GM18519 (cell line): ENCODE measurements at regions not wholly inside any gene's neighbourhood (a gene's known extent, or its start where the extent isn't known, plus 50 kb on each side); places are given as distances from the start of the nearest gene placed in this dataset.
"Not testable (repeated sequence)": the region's sequence is repeated elsewhere in the genome, so short reads cannot be mapped to it uniquely, and the experiment has no call there.

ENCODE experiments used
- ATAC-seq: cut with Tn5 transposase; IDR thresholded peaks from one replicate; pipeline ENCODE4 v1.9.1; 2021; ENCODE audit warnings: mild to moderate bottlenecking, moderate library complexity; ENCODE audit not compliant: unreplicated experiment, low FRiP score

DNA sequence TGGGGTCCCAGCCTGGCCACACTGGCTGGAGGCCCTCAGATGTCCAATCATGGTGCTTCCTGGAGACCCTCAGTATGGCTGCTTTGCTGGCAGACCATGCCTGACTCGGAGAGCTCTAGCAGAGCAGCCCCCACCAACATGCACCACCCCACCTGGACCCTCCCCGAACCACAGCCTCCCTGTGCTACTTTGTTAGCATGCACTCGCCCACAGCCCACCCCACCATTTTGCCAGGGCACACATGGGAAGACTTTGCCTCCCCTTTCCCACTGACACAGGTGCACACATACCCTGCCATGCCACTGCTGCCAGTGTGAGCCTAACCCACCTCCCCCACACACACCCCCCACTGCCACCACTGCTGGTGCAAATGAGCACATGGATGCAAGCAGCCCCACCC lies 497.5 kb upstream of the PBX1 start:
- no peak for ATAC-seq

DNA sequence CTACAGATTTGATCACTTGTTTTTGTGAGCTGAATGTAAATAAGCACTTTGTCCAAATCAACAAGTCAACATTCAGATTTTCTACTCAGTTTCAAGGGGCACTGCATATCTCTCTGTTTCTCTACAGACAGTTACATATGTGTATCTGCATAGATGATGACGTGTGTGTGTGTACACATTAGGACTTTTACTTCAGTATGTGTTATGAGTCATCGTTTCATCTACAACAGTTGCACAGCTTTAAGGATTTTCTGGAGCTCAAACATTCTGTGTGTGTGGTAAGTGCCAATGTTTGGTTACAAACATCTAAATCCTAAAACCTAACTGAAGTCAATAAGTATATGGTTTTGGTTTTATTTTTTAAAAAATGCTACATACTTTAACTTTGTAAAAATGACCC lies 494.5 kb upstream of the PBX1 start:
- ATAC-seq: no peak

DNA sequence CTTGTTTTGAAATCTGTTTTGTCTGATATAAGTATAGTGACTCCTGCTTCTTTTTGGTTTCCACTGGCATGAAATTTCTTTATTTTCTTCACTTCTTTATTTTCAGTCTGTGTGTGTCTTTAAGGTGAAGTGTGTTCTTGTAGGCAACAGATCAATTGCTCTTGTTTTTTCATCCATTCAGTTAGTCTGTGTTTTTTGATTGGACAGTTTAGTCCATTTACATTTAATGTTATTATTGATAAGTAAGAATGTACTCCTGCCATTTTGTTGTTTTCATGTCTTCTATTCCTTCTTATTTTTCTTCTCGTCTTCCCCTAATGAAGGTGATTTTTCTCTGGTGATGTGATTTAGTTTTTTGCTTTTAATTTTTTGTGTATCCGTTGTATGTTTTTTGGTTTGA lies 487.7 kb upstream of the PBX1 start:
- ATAC-seq: no peak

DNA sequence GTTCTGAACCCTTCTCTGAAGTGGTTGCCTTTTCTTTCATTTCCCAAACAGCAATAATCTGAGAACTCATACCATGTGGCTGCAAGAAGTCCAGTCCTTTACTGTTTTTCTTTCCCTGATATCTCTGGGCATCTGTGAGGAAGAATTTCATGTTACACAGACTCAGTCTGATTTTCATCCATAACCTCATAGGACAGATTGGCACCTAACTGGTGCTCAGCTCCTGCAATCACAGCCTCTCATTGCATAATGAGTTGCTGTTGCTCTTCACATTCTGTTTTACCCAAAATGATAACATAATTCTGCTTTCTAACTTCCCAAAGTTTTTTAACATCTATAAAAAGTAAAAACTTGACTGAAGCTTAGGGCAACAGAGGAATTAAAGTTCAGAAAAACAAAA lies 472.2 kb upstream of the PBX1 start:
- ATAC-seq: no peak

DNA sequence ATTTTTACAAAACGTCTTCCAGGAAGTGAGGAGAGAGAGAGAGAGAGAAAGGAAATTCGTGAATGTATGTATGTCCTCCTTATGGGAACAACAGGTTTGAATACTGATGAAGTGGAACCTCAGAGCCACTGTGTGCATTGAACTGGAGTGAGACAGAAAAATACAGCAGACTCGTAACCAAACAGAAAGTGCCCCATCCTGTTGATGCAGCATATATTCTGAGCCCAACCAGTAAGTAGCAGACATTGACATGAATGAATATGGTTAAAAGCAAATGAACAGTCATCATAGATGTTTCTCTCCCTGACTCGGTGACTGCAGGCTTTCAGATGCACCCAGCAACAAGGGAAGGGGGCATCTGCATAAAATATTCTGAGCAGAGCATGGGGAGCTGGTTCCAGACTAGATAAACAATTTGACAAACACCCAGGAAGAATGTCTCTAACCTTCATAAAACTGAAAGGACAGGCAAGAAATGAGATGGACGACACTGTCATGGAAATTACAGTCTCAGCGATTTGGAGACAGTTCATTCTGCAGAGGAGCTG lies 471.0 kb upstream of the PBX1 start:
- ATAC-seq: no peak

DNA sequence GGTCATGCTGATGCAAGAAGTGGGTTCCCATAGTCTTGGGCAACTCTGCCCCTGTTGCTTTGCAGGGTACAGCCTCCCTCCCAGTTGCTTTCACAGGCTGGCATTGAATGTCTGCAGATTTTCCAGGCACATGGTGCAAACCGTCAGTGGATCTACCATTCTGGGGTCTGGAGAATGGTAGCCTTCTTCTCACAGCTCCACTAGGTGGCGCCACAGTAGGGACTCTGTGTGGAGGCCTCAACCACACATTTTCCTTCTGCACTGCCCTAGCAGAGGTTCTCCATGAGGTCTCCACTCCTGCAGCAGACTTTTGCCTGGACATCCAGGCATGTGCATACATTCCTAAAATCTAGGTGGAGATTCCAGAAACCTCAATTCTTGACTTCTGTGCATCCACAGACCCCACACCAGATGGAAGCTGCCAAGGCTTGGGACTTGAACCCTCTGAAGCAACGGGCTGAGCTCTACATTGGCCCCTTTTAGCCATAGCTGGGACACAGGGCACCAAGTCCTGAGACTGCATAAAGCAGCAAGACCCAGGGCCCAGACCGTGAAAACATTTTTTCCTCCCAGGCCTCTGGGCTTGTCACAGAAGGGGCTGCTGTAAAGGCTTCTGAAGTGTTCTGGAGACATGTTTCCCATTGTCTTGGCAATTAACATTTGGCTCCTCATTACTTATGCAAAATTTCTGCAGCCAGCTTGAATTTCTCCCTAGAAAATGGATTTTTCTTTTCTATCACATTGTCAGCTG lies 466.2 kb upstream of the PBX1 start:
- ATAC-seq: no peak

DNA sequence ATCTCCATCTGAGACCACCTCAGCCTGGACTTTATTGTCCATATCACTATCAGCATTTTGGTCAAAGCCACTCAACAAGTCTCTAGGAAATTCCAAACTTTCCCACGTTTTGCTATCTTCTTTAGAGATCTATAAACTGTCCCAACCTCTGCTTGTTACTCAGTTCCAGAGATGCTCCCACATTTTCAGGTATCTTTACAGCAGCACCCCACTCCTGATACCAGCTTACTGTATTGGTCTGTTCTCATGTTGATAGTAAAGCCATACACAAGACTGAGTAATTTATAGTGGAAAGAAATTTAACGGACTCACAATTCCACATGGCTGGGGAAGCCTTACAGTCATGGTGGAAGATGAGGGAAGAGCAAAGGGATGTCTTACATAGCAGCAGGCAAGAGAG lies 465.4 kb upstream of the PBX1 start:
- ATAC-seq: no peak

DNA sequence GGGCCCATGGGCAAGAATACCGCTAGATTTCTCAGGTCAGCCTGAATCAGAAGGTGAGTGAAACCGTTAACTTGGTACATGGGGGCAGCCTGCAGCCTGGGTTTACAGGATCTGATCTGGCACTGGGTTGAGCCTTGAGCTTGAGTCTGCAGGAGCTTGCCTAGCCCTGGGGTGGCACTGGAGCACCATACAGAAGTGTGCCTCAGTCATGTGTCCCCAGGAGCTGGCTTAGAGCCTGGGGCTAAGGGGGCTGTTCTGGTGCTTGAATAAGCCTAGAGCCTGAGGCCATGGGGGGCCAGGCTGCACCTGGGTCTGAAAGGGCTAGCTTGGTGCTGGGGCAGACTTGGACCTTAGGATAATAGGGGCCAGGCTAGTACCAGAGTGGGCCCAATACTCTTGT lies 457.2 kb upstream of the PBX1 start:
- no peak for ATAC-seq

DNA sequence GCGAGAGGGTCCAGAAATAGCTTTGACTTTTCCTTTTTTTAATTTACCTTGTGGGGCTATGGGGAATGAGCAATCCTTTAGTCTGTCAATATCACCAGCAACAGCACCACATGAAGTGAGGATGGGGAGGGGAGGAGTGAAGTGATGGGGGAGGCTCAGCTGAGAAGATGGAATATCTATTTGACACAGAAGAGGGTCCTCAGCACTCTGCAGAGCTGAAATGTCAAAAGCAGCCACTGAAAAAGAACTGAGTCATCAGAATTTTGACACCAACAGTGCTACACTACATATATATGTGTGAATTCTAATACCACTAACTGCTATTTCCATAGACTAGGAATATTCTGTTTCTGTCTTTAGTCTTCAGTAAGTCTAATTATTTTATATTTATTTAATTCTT lies 427.0 kb upstream of the PBX1 start:
- ATAC-seq: no peak

DNA sequence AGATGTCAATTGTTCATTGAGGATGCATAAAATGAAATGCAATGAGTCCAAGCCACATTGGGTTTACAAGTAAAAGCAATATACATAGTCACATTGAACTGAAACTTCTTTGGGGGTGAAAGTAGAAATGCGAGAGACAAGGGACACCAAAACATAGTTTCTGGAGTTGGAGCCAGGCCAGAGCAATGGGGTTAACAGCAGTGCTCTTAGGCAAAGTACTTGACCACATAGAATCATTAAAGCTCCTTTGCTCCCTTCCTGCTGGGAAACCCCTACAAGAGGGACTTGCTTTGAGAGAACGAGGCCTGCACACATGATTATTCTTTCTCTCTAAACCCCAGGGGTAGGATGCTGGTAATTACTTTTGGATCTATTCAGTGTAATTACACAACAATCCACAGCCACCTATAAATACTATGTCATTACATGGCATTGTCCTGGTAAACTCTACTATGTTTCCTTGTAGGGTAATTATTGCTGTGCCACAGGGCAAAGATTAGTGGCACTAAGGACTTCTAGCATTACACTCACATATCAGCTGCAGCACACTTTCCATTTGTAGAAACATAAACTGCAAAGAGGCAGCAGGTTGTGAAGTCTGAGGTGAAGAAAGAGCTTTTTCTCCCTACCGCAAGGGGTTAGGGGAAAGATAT lies 421.6 kb upstream of the PBX1 start:
- no peak for ATAC-seq

DNA sequence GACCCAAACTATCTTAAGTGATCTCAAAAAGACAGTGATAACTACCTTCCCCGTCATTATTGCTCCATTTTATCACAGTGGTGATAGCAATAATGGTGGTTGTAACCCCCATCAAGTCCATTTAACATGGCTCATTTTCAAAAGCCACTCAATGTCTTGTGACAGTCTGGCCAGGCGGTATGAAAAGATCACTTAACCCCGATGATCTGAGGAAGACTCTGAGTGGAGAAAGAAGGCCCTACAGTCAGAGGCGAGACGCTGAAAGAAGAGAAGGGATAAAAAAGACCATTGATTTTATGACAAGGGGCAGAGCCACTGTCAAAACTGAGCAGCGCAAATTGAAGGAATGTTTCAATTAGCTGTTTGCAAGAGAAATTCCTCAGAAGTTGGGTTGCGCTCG lies 417.2 kb upstream of the PBX1 start:
- no peak for ATAC-seq

DNA sequence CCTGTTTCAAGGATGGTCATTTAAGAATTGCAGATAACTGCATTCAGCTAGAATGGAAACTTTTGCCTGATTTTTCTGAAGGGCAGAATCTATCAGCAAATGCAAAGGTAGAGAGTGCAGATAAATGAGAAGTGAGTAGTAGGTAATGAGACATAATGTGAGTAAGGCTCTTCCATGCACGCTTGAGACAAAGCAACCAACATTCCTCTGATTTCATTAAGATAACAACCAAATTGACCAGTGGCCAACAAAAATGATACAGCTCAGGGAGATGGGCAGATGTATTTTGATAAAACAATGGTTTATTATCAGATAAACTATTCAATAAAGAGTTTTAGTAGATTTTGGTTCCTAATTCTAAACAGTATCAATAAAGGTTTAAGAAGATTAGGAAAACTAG lies 404.4 kb upstream of the PBX1 start:
- ATAC-seq: no peak

DNA sequence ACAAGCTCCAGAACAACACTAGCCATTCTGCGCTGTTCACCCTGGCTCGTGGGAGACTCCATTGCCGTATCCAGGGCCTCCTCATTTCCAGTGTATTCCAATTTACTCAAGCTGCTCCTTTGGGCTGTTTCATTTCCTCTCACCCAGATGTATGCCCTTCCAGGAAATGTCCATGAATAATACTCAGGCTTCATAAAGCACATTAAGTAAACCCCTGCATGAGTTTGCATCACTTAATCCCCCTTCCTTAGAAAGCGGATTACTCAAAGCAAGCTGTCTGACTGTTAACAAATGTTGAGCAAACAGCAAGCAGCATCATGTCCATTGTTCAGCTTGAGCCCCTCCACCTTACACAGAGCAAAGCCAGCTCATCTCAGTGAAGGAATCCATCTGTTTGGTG lies 403.6 kb upstream of the PBX1 start:
- ATAC-seq: no peak

DNA sequence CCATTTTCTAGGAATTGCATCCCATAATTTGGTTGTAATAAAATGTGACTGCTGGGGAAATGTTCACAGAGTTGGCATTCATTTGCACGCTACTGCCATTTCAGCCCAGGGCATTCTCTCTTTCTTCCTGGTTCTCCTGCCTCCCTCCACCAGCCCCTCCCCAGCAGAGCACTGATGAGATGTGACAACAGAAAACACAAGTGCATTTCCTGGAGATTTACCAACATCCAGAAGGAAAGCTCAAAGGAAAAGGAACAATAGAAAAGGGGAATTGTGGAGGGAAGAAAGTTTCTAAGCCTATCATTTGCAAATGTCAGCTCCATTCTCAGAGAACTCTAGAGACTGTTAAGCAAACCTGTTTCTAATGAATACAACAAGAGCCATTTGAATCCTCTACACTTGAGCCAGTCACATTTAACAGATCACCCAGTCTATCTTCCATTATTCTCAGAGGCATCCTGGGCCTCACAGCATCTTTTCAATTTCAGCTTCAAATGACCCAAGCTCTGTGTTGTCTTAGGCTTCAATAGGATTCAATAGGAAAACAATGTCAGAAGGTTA lies 395.6 kb upstream of the PBX1 start:
- no peak for ATAC-seq

DNA sequence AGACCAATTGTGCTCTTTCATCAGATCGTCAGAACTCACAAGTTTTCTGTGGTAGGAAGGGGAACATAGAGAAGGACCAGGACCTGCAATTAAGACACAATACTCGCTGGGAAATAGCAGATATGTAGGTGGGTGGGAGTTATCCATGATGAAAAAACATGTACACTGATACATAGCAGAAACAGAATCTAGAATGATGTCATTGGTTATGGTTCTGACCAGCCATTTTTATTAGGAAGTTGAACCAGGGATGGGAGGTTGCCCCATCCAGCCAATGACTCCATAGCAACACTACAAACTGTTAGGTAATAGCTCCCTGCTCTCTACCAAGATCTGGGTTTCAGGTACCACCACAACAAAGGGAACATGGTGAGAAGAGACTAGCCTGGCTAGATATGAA lies 393.5 kb upstream of the PBX1 start:
- no peak for ATAC-seq

DNA sequence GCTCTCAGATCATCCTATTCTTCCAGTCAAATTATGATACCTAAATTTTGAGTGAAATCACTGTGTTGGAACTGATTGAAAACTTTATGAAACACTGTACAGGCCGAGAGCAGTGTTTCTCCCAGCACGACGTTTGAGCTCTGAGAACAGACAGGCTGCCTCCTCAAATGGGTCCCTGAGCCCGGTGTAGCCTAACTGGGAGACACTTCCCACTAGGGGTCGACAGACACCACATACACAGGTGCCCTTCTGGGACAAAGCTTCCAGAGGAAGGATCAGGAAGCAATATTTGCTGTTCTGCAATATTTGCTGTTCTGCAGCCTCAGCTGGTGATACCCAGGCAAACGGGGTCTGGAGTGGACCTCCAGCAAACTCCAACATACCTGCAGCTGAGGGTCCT lies 392.5 kb upstream of the PBX1 start:
- not testable (repeated sequence) for ATAC-seq

DNA sequence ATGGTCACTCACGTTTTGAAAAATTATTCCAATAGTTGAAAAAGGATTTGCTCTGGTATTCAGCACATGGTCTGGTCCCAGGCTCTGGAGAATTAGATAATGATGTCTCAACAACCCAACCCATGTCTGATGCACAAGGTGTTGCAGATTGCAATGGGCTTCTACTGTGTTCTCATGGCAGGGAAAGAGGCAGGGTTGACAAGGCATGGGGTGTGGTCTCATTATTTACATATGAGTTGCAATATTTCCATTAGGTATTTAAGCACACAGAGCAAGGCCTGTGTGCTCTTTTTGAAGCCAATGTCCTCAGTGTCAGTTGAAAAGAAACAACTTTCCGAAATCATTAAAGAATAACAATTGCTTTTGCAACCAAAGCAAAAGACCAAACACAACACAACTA lies 381.9 kb upstream of the PBX1 start:
- no peak for ATAC-seq

DNA sequence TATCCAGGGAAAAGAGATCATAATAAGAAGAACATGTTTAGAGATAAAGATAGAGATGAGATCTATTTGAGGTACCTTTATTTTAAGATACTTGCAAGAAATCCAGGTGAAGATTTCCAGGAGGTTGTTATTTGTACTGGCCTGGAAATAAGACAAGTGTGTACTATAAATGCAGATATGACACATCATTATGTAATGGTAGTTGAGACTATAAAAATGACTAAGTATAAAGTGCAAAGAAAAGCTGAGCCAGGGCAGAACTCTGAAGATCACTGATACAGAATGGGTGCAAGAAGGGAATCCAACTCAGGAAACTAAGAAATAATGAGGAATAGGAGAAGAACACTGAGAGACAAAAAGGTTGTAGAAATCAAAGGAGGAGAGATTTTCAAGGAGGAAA lies 378.2 kb upstream of the PBX1 start:
- ATAC-seq: no peak

DNA sequence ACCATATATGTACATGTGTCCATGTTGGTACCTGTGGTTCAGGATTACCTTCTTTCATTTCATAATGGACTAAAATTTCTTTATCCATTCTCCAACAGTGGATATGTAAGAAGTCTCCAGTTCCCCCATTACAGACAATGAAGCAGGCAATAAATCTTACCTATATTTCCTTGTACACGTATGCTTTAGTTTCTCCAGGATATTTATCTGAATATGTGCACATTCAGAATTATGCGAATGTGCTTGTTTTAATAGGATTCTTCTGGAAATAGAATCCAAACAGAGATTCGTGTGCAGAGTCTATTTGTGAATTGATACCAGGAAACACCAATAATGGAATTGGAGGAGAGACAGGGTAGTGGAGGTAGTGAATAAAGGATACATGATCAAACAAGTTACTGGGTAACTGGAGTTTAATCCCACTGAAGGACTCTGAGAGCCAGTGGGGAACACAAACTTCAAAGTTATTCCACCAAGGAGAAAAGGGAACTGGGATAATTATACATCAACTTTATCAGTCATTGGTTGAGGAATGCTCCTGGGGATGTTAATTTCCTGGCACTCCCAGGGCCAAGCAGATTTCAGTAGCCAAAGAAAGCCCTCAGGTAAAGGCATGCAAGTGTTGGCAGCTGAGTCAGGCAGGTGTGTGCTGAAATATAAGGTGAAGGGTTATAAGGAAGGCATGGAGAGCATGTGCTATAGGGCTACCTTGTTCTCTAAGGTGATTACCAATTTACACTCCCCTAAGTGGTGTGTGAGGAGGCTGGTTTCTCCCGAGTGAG lies 374.9 kb upstream of the PBX1 start:
- no peak for ATAC-seq

DNA sequence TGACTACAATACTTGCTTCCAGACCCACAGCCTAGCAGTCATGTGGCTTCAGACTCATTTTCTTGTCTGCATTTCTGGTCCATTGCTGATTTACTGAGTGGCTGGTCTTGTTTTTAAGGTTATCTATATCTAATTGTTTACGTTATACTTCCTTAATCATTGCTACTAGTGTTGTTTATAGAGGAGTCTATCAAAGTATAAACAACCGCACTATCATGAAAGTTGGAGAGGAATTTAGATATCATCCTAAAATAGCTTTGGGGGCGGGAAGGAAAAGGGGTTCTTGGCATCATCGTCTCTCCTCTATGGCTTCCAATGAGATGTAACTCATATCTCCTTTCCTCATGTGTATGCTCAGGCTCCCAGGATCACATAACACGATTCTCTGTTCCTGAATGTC lies 372.1 kb upstream of the PBX1 start:
- ATAC-seq: no peak

DNA sequence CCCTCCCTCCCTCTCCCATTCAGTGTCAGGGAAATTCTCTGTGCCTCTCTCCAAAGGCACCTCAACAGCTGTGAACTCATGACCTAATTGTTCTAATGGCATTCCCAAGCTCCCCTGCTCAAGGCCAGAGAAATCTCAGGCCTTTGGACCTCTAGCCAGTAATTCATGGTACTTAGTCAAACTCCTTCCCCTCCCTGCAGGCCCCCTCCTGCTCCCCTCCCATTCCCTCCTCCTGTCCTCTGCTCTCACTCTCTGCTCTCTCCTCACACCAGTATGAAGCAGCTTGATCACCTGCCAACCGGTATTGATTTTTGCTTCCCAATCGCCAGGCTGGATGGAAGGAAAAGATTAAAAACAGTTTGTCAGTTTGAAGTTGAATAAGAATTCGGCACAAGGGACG lies 370.5 kb upstream of the PBX1 start:
- ATAC-seq: no peak
